ENCODE measurements at regions not wholly inside any gene's neighbourhood (a gene's known extent, or its start where the extent isn't known, plus 50 kb on each side); places are given as distances from the start of the nearest gene placed in this dataset.
"Not testable (repeated sequence)": the region's sequence is repeated elsewhere in the genome, so short reads cannot be mapped to it uniquely, and the experiment has no call there.

DNA sequence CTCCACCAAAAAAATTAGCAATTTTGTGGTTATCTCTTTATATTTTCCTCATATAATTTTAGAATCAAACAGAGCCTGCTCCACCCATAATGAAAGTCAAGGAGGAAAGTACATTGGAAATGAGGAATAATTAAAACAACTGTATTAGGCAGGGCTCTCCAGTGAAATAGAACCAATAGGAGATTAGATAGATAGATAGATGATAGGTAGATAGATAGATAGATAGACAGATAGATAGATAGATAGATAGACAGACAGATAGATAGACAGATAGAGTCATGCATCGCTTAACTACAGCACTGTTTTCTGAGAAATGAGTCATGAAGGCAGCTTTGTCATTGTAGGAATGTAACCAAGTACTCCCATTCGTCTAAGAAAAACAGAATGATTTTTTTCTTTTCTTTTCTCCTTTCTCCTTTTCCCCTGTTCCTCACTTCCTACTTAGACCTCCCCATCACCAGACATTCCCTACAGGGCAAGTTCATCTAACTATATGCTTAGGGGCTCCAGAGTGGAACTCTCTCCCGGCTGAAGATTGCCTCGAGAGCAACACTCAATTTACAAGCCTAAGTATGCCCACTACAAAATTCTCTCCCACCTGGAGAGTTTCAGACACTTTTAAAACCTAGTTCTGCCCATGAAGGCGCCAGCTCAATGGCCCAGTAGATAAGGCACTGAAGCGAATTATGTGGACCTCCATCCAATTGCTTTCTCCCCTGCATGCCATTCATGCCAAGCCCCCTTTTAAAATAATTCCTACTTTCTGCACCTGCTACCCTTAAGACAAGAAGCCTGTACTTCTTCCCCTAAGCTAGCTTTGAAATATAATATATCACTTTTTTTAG is 53.3 kb upstream of the LIPC start:
- ATAC-seq (no peak), DNase-seq (no peak)
- TF ChIP-seq, protein P1, sequence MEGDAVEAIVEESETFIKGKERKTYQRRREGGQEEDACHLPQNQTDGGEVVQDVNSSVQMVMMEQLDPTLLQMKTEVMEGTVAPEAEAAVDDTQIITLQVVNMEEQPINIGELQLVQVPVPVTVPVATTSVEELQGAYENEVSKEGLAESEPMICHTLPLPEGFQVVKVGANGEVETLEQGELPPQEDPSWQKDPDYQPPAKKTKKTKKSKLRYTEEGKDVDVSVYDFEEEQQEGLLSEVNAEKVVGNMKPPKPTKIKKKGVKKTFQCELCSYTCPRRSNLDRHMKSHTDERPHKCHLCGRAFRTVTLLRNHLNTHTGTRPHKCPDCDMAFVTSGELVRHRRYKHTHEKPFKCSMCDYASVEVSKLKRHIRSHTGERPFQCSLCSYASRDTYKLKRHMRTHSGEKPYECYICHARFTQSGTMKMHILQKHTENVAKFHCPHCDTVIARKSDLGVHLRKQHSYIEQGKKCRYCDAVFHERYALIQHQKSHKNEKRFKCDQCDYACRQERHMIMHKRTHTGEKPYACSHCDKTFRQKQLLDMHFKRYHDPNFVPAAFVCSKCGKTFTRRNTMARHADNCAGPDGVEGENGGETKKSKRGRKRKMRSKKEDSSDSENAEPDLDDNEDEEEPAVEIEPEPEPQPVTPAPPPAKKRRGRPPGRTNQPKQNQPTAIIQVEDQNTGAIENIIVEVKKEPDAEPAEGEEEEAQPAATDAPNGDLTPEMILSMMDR (IDR thresholded peaks at IDR 0.05): no peak
- Histone ChIP-seq H3K9me3 (peaks cover 6% of the 10 kb centered on the region), H3K4me3 (no peak overlapping the region), H3K27ac (no peak overlapping the region), H3K27me3 (ENCODE audit: insufficient read depth in 3 of 3, low read length in 2 of 3) (no peaks in the 10 kb centered on the region), H3K4me1 (no peaks in the 10 kb centered on the region), H3K36me3 (ENCODE audit: insufficient read depth in 1 of 2, low read depth in 1 of 2) (no peaks in the 10 kb centered on the region)
- WGBS, 3 donors: 88 to 94% (median 91%) methylated on average over 6 of the region's 6 CpGs
- intact Hi-C loops (cut with DNase I): no loop called here

DNA sequence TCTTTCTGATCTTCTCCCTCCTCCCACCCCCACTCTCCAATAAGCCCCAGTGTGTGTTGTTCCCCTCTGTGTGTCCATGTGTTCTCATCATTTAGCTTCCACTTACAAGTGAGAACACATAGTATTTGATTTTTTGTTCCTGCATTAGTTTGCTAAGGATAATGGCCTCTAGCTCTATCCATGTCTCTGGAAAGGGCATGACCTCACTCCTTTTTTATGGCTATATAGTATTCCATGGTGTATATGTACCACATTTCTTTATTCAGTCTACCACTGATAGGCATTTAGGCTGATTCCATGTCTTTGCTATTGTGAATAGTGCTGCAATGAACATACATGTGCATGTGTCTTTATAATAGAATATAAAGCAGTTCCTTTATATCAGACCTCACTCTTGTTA is 52.3 kb upstream of the LIPC start:
- ATAC-seq; H3K27ac ChIP-seq; H3K36me3 ChIP-seq (ENCODE audit: insufficient read depth in 1 of 2, low read depth in 1 of 2); H3K9me3 ChIP-seq; DNase-seq; H3K27me3 ChIP-seq (ENCODE audit: insufficient read depth in 3 of 3, low read length in 2 of 3); H3K4me1 ChIP-seq; intact Hi-C loops (cut with DNase I); H3K4me3 ChIP-seq: not testable (repeated sequence)

DNA sequence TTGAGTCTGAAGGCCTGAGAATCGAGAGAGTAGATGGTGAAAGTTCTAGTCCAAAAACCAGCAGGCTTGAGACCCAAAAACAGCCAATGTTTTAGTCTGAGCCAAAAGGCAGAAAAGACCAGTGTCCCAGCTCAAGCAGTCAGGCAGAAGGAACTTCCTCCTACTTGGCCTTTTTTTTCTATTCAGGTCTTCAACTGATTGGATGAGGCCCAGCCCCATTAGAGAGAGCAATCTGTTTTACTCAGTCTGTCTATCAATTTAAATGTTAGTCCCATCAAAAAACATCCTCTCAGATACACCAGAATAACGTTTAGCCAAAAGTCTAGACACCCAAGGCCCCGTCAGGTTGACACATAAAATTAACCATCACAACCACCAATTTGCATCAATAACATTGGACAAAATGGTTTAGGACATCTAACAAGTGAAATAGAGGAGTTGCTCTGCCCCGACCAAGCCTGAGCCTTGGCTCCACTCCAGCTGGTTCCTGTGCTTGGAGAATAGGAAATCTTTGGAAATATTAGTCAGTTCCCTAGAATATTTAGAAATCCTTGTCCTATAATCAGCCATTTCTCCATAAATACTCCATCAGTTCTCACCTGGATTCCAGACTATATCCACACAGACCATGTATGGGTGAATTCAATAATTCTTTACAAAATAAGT is 51.4 kb upstream of the LIPC start:
- Histone ChIP-seq H3K36me3 (ENCODE audit: insufficient read depth in 1 of 2, low read depth in 1 of 2) (no peaks in the 10 kb centered on the region), H3K27me3 (ENCODE audit: insufficient read depth in 3 of 3, low read length in 2 of 3) (no peaks in the 10 kb centered on the region), H3K9me3 (peaks cover 6% of the 10 kb centered on the region), H3K4me3 (no peak overlapping the region), H3K27ac (no peak overlapping the region), H3K4me1 (no peaks in the 10 kb centered on the region)
- DNase-seq: no peak
- 62 to 75% (median 63%) methylated on average over 4 of the region's 4 CpGs for WGBS, 3 donors
- intact Hi-C loops (cut with DNase I): loop anchor here in 1 of 2 donors (5.0 kb wide), 1 partner anchor 52 kb away; the partner anchor contains the start of gene LIPC
- TF ChIP-seq, protein P1 (IDR thresholded peaks at IDR 0.05): no peak
- no peak for ATAC-seq

DNA sequence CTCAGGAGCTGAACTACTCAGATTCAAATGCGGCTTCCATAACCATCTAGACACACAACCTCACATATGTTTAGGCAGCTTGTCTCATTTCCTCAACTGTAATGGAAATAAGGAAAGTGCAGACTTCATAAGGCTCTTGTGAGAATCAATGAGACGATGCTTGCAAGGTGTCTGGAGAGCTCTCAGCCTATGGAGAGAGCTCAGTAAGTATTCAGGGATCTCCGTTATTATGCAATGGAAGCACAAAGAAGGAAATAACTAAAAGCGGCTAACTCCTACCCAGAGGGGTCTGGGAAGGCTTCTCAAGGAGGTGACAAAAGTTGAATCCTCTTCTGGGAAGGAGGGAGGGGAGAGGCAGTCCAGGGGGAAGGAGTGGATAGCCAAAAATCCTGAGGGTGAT is 50.1 kb upstream of the LIPC start:
- intact Hi-C loops (cut with DNase I): loop anchor here in 1 of 2 donors (5.0 kb wide), 1 partner anchor 51 kb away; the partner anchor contains the start of gene LIPC
- Histone ChIP-seq H3K36me3 (ENCODE audit: insufficient read depth in 1 of 2, low read depth in 1 of 2) (no peaks in the 10 kb centered on the region), H3K27ac (no peak overlapping the region), H3K4me1 (no peaks in the 10 kb centered on the region), H3K27me3 (ENCODE audit: insufficient read depth in 3 of 3, low read length in 2 of 3) (no peaks in the 10 kb centered on the region), H3K4me3 (no peak overlapping the region), H3K9me3 (peaks cover 6% of the 10 kb centered on the region)
- WGBS, 3 donors: 84 to 98% (median 98%) methylated on average over 4 of the region's 4 CpGs
- DNase-seq (no peak), ATAC-seq (no peak)
- TF ChIP-seq, protein P1 (IDR thresholded peaks at IDR 0.05): no peak

Measured in psoas muscle (tissue), 7 donors.